GM12878 (cell line): ENCODE measurements at regions not wholly inside any gene's neighbourhood (a gene's known extent, or its start where the extent isn't known, plus 50 kb on each side); places are given as distances from the start of the nearest gene placed in this dataset.

Source experiments
- ATAC-seq: fragments of 200-7000 bp; cut with Tn5 transposase; 3 replicates; pipeline ENCODE4 v1.9.1; 2020; ENCODE audit warnings: mild to moderate bottlenecking, moderate library complexity
- BruUV-seq: library from RNA; stranded (reverse); fragments of 400-500 nt; replicated peaks from 2 replicates; lab custom pipeline; 2021; lab: Mats Ljungman, UMichigan
- CTCF ChIA-PET: fragments of 300-600 bp; sonication (Branson Sonifier 250); formaldehyde crosslinking; extraction: SDS; loops from one replicate; lab custom pipeline; 2021; ENCODE audit warnings: inconsistent platforms; lab: Yijun Ruan, JAX
- POLR2A ChIA-PET: fragments of 350-600 bp; formaldehyde crosslinking; extraction: SDS; loops from one replicate; lab custom pipeline; 2021; ENCODE audit warnings: inconsistent platforms; lab: Charles Lee
- RAD21 ChIA-PET: fragments of 300-600 bp; sonication (Branson Sonifier 250); formaldehyde crosslinking; loops from one replicate; lab custom pipeline; 2023; ENCODE audit warnings: antibody characterized with exemption; ENCODE audit not compliant: unreplicated experiment; lab: Charles Lee
- SMC1A ChIA-PET: fragments of 300-600 bp; sonication (Branson Sonifier 250); formaldehyde crosslinking; loops from one replicate; lab custom pipeline; 2023; ENCODE audit not compliant: unreplicated experiment, uncharacterized antibody; lab: Charles Lee
- DNase-seq: peaks from one replicate; pipeline ENCODE4 v3.0.0-alpha.2; 2011; ENCODE audit warnings: low read depth, low spot score
- FAIRE-seq: peaks from 3 replicates; lab custom pipeline; 2011; peaks lifted over from hg19 to GRCh38; lab: Jason Lieb, UNC
- H2AFZ ChIP-seq: 2 replicates; pipeline ENCODE4 v1.6.0; 2011; ENCODE audit warnings: low read depth, low read length, control low read depth; ENCODE audit not compliant: control insufficient read depth
- H3K27ac ChIP-seq: 2 replicates; pipeline ENCODE4 v1.5.1; 2011; ENCODE audit warnings: control low read depth; ENCODE audit not compliant: control insufficient read depth, insufficient read depth
- H3K27me3 ChIP-seq, 2 experiments: replicated peaks in 1 of 2; 2 replicates each; pipeline versions ENCODE4 v1.6.0 to v1.6.1; 2011; ENCODE audit warnings: low read length in 1 of 2; ENCODE audit not compliant: control insufficient read depth in 2 of 2, insufficient read depth in 2 of 2
- H3K36me3 ChIP-seq, 2 experiments: 2 replicates each; pipeline ENCODE4 v1.5.1; 2011; ENCODE audit warnings: low read length in 1 of 2; ENCODE audit not compliant: control insufficient read depth in 2 of 2, insufficient read depth in 2 of 2
- H3K4me1 ChIP-seq: 2 replicates; pipeline ENCODE4 v1.6.1; 2011; ENCODE audit warnings: mild to moderate bottlenecking, low read length, moderate library complexity, mixed read lengths; ENCODE audit not compliant: control insufficient read depth, insufficient read depth
- H3K4me2 ChIP-seq: 2 replicates; pipeline ENCODE4 v1.6.0; 2011; ENCODE audit warnings: control low read depth; ENCODE audit not compliant: control insufficient read depth, insufficient read depth
- H3K4me3 ChIP-seq: fragments of 200-600 bp; sonication (generic); 2 replicates; pipeline ENCODE4 v1.5.1; 2016
- H3K79me2 ChIP-seq: 2 replicates; pipeline ENCODE4 v1.6.0; 2011; ENCODE audit warnings: low read length; ENCODE audit not compliant: control insufficient read depth, insufficient read depth
- H3K9ac ChIP-seq: 2 replicates; pipeline ENCODE4 v1.8.0; 2011; ENCODE audit warnings: low read length, control low read depth, mixed read lengths; ENCODE audit not compliant: control insufficient read depth, insufficient read depth
- H3K9me3 ChIP-seq: replicated peaks from 3 replicates; pipeline ENCODE4 v1.5.1; 2011; ENCODE audit warnings: mild to moderate bottlenecking, low read length; ENCODE audit not compliant: control insufficient read depth, insufficient read depth
- H4K20me1 ChIP-seq: 2 replicates; pipeline ENCODE4 v1.6.0; 2011; ENCODE audit not compliant: control insufficient read depth, insufficient read depth
- ASH2L ChIP-seq: fragments of 300-600, 200-600 bp; sonication (generic); IDR thresholded peaks from 2 replicates; pipeline ENCODE4 v1.6.1; 2017; ENCODE audit warnings: low read depth, mild to moderate bottlenecking, borderline replicate concordance
- CEBPB ChIP-seq, 2 experiments: fragments of 150-350 bp in 1 of 2; IDR thresholded peaks; 2 replicates each; pipeline ENCODE4 v1.6.1; 2012 to 2014; ENCODE audit warnings: low read depth in 2 of 2, low read length in 2 of 2, borderline replicate concordance in 1 of 2, inconsistent platforms in 1 of 2
- CREM ChIP-seq: IDR thresholded peaks from 2 replicates; pipeline ENCODE4 v1.6.1; 2014; ENCODE audit warnings: antibody characterized with exemption, low read depth
- DPF2 ChIP-seq: fragments of 450-650 bp; IDR thresholded peaks from 2 replicates; pipeline ENCODE4 v1.6.1; 2017; ENCODE audit warnings: mild to moderate bottlenecking
- EP300 ChIP-seq, 2 experiments: fragments of 150-350 bp in 1 of 2; IDR thresholded peaks; 2 replicates each; pipeline ENCODE4 v1.6.1; 2011 to 2012; ENCODE audit warnings: low read depth in 2 of 2, low read length in 2 of 2, borderline replicate concordance in 1 of 2, improper control_type of control experiment in 1 of 2, inconsistent platforms in 1 of 2; ENCODE audit not compliant: control insufficient read depth in 1 of 2
- IKZF1 ChIP-seq: fragments of 450-650 bp; conservative IDR thresholded peaks from 2 replicates; pipeline ENCODE4 v1.6.1; 2017; ENCODE audit warnings: antibody characterized with exemption, mild to moderate bottlenecking
- KLF5 ChIP-seq: fragments of 450-650 bp; IDR thresholded peaks from 2 replicates; pipeline ENCODE4 v1.6.1; 2014; ENCODE audit warnings: mild to moderate bottlenecking; ENCODE audit not compliant: partially characterized antibody
- NR2C2 ChIP-seq: IDR thresholded peaks from 2 replicates; pipeline ENCODE4 v1.6.1; 2011; ENCODE audit warnings: borderline replicate concordance, low read depth; ENCODE audit not compliant: control insufficient read depth, insufficient read length
- PAX5 ChIP-seq: IDR thresholded peaks from 2 replicates; pipeline ENCODE4 v1.6.1; 2011; ENCODE audit warnings: low read depth, low read length, borderline replicate concordance
- POLR2A ChIP-seq: IDR thresholded peaks from 2 replicates; pipeline ENCODE4 v1.6.1; 2011; ENCODE audit warnings: low read depth, mild to moderate bottlenecking, low read length
- RCOR1 ChIP-seq: conservative IDR thresholded peaks from 2 replicates; pipeline ENCODE4 v1.6.1; 2012; ENCODE audit warnings: low read depth, low read length, improper control_type of control experiment
- SRF ChIP-seq, 2 experiments: IDR thresholded peaks; 2 replicates each; pipeline ENCODE4 v1.6.1; 2011; ENCODE audit warnings: low read depth in 2 of 2, low read length in 2 of 2, mild to moderate bottlenecking in 1 of 2, moderate library complexity in 1 of 2
- TARDBP ChIP-seq: IDR thresholded peaks from 2 replicates; pipeline ENCODE4 v1.6.1; 2016; ENCODE audit warnings: borderline replicate concordance
- ZNF207 ChIP-seq: fragments of 450-650 bp; IDR thresholded peaks from 2 replicates; pipeline ENCODE4 v1.6.1; 2014; ENCODE audit warnings: antibody characterized with exemption, mild to moderate bottlenecking, borderline replicate concordance
- WGBS: methylation state at CpG from one replicate; pipeline ENCODE4 v1.1.6; 2016; ENCODE audit warnings: low lambda C conversion rate; ENCODE audit not compliant: insufficient replicate concordance, insufficient coverage; ENCODE audit errors: missing lambda C conversion rate; 5-methylcytosine and 5-hydroxymethylcytosine counted together
- in situ Hi-C: fragments of 300-500 bp; cut with MboI; formaldehyde crosslinking; loops from 9 replicates; pipeline ENCODE4 v1.14.3; 2018; ENCODE audit warnings: mixed read lengths
- intact Hi-C: fragments of 100-400 bp; cut with micrococcal nuclease; formaldehyde crosslinking; loops from one replicate; pipeline ENCODE4 v1.14.2; 2022; ENCODE audit not compliant: unreplicated experiment
- TF ChIP-seq, protein P1 (sequence below): fragments of 450-650 bp; IDR thresholded peaks from 2 replicates; pipeline ENCODE4 v1.6.1; 2016; ENCODE audit warnings: mild to moderate bottlenecking
- TF ChIP-seq, protein P2 (sequence below): IDR thresholded peaks from 2 replicates; pipeline ENCODE4 v1.6.1; 2011; ENCODE audit warnings: low read depth, low read length, improper control_type of control experiment, borderline replicate concordance
- TF ChIP-seq, protein P3 (sequence below): fragments of 450-650 bp; IDR thresholded peaks from 2 replicates; pipeline ENCODE4 v1.6.1; 2016; ENCODE audit warnings: mild to moderate bottlenecking
- TF ChIP-seq, protein P4 (sequence below): IDR thresholded peaks from 2 replicates; pipeline ENCODE4 v1.6.1; 2012; ENCODE audit warnings: low read depth, low read length, improper control_type of control experiment

DNA sequence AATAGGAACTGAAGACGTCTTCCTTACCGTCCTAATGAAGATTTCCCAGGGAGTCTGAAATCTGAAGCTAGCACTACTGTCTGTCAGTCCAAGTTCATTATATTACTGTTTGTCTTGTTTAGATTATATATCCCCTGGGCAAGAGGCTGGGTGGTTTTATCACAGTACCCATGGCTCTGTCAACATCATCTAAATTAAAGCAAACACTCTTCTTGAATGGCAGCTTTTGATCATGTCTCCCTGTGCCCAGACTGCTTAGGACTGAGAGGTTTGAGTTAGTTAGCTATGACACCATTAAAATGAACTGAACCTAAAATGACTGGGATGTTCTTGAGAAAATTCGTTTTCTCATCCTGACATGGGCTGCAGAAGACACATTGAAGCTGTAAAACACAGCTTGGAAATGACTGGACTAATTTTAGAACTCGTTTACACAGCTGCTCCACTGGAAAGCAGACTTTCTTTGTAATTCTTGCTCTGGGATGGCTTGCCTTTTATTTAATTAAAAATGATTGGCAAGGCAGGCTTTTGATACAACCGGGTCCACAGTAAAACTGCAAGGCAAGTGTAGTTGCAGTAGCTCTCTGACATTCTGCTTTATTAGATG is 243.5 kb downstream of the MFSD1 start (continued):
- no peak for TF ChIP-seq ZNF207
- no peak for TF ChIP-seq TARDBP
- TF ChIP-seq NR2C2, result no peak
- TF ChIP-seq, protein P1, sequence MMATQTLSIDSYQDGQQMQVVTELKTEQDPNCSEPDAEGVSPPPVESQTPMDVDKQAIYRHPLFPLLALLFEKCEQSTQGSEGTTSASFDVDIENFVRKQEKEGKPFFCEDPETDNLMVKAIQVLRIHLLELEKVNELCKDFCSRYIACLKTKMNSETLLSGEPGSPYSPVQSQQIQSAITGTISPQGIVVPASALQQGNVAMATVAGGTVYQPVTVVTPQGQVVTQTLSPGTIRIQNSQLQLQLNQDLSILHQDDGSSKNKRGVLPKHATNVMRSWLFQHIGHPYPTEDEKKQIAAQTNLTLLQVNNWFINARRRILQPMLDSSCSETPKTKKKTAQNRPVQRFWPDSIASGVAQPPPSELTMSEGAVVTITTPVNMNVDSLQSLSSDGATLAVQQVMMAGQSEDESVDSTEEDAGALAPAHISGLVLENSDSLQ, result no peak
- TF ChIP-seq, protein P2, sequence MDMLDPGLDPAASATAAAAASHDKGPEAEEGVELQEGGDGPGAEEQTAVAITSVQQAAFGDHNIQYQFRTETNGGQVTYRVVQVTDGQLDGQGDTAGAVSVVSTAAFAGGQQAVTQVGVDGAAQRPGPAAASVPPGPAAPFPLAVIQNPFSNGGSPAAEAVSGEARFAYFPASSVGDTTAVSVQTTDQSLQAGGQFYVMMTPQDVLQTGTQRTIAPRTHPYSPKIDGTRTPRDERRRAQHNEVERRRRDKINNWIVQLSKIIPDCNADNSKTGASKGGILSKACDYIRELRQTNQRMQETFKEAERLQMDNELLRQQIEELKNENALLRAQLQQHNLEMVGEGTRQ, result no peak
- no peak for TF ChIP-seq EP300 (IDR thresholded peaks at IDR 0.05; ENCODE audit: borderline replicate concordance in 1 of 2, control insufficient read depth in 1 of 2, low read depth in 2 of 2, low read length in 2 of 2)
- no peak for TF ChIP-seq CREM

DNA sequence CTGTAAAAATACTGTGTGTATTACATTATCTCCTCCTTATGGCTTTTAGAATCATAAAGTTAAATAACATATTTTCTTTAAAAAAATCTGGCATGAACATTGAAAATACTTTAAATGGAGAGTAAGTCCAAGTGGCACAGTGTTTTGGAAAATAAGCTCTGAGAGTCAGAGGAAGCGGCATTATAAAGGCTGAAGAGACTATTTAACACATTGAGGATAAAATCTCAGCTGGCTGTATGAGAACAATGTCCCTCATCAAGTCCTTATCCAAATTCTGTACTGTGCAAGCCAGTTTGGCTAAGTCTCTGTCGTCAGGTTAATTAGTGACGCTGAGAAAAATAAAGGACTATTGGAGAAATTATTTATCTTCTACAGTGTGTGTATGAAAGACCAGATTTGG is 245.5 kb downstream of the MFSD1 start:
- H3K79me2 ChIP-seq, result no peaks in the 10 kb centered on the region
- H3K9me3 ChIP-seq, result no peaks in the 10 kb centered on the region
- no peak overlapping the region for H3K4me3 ChIP-seq
- no peak overlapping the region for H3K9ac ChIP-seq
- BruUV-seq, result no TSS peak
- no peaks in the 10 kb centered on the region for H3K27me3 ChIP-seq
- ATAC-seq (no peak), FAIRE-seq (no peak), DNase-seq (no peak)
- H2AFZ ChIP-seq, result no peak overlapping the region
- RAD21 ChIA-PET, result no interaction called here
- no peak overlapping the region for H3K27ac ChIP-seq
- CTCF ChIA-PET, result interaction anchor here (0.7 kb wide), 1 partner anchor 95 kb away, joined by 3 read pairs; no protein-coding TSS in a partner anchor
- intact Hi-C loops (no loop called here), in situ Hi-C loops (no loop called here)
- no peaks in the 10 kb centered on the region for H3K36me3 ChIP-seq
- SMC1A ChIA-PET, result no interaction called here
- POLR2A ChIA-PET, result no interaction called here
- H3K4me1 ChIP-seq, result no peaks in the 10 kb centered on the region
- WGBS, result 2% methylated on average over 3 of the region's 3 CpGs
- H4K20me1 ChIP-seq, result no peaks in the 10 kb centered on the region
- no peak overlapping the region for H3K4me2 ChIP-seq
- TF ChIP-seq EP300 (IDR thresholded peaks at IDR 0.05; ENCODE audit: borderline replicate concordance in 1 of 2, control insufficient read depth in 1 of 2, low read depth in 2 of 2, low read length in 2 of 2) (no peak), ASH2L (no peak), KLF5 (no peak), TARDBP (no peak), IKZF1 (no peak), SRF (IDR thresholded peaks at IDR 0.05; ENCODE audit: low read depth in 2 of 2, low read length in 2 of 2) (no peak), CEBPB (IDR thresholded peaks at IDR 0.05; ENCODE audit: borderline replicate concordance in 1 of 2, low read depth in 2 of 2, low read length in 2 of 2) (no peak), RCOR1 (no peak), POLR2A (no peak), PAX5 (no peak), DPF2 (no peak)
- TF ChIP-seq, protein P3, sequence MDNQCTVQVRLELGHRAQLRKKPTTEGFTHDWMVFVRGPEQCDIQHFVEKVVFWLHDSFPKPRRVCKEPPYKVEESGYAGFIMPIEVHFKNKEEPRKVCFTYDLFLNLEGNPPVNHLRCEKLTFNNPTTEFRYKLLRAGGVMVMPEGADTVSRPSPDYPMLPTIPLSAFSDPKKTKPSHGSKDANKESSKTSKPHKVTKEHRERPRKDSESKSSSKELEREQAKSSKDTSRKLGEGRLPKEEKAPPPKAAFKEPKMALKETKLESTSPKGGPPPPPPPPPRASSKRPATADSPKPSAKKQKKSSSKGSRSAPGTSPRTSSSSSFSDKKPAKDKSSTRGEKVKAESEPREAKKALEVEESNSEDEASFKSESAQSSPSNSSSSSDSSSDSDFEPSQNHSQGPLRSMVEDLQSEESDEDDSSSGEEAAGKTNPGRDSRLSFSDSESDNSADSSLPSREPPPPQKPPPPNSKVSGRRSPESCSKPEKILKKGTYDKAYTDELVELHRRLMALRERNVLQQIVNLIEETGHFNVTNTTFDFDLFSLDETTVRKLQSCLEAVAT, result no peak
- TF ChIP-seq, protein P4, sequence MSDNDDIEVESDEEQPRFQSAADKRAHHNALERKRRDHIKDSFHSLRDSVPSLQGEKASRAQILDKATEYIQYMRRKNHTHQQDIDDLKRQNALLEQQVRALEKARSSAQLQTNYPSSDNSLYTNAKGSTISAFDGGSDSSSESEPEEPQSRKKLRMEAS, result no peak
